Natural killer cell (primary cell): ENCODE measurements at regions not wholly inside any gene's neighbourhood (a gene's known extent, or its start where the extent isn't known, plus 50 kb on each side); places are given as distances from the start of the nearest gene placed in this dataset.

ENCODE experiments used
- ATAC-seq, 3 donors: fragments of 150-1000 bp in 2 of 3; fragments of 200-7000 bp in 1 of 3; cut with Tn5 transposase; 1 replicate in 1 of 3; 2 replicates in 2 of 3; pipeline ENCODE4 v1.10.0; 2021; ENCODE audit warnings: mild to moderate bottlenecking in 2 of 3, moderate library complexity in 2 of 3
- DNase-seq, 2 donors: peaks; one replicate each; pipeline versions ENCODE4 v3.0.0 to v3.0.0-alpha.2; 2013 to 2021; ENCODE audit warnings: mixed read lengths in 1 of 2
- H3K27ac ChIP-seq: one replicate; pipeline ENCODE4 v1.5.1; 2013; ENCODE audit warnings: mild to moderate bottlenecking, low read length
- H3K27me3 ChIP-seq: one replicate; pipeline ENCODE4 v1.6.1; 2013; ENCODE audit warnings: low read length; ENCODE audit not compliant: control insufficient read depth, insufficient read depth
- H3K36me3 ChIP-seq: one replicate; pipeline ENCODE4 v1.6.1; 2013; ENCODE audit warnings: low read length; ENCODE audit not compliant: control insufficient read depth, insufficient read depth
- H3K4me1 ChIP-seq: one replicate; pipeline ENCODE4 v1.6.1; 2013; ENCODE audit warnings: low read length; ENCODE audit not compliant: control insufficient read depth, insufficient read depth
- H3K4me3 ChIP-seq: one replicate; pipeline ENCODE4 v1.5.1; 2013; ENCODE audit warnings: low read length
- H3K9me3 ChIP-seq: one replicate; pipeline ENCODE4 v1.6.1; 2013; ENCODE audit warnings: low read length; ENCODE audit not compliant: control insufficient read depth, insufficient read depth
- H3K27ac Mint-ChIP-seq, 2 donors: one replicate each; pipeline ENCODE4 v1.8.0; 2022; ENCODE audit warnings: mild to moderate bottlenecking in 2 of 2, mixed read lengths in 2 of 2, moderate library complexity in 1 of 2
- H3K27me3 Mint-ChIP-seq, 2 donors: one replicate each; pipeline ENCODE4 v1.8.0; 2022; ENCODE audit warnings: low read depth in 2 of 2, mixed read lengths in 2 of 2
- H3K36me3 Mint-ChIP-seq: one replicate; pipeline ENCODE4 v1.8.0; 2022; ENCODE audit warnings: mixed read lengths
- H3K4me1 Mint-ChIP-seq, 2 donors: one replicate each; pipeline ENCODE4 v1.8.0; 2022; ENCODE audit warnings: mixed read lengths in 2 of 2
- H3K4me3 Mint-ChIP-seq: one replicate; pipeline ENCODE4 v1.8.0; 2022; ENCODE audit warnings: mild to moderate bottlenecking, moderate library complexity, mixed read lengths
- H3K9me3 Mint-ChIP-seq, 2 donors: one replicate each; pipeline ENCODE4 v1.8.0; 2022; ENCODE audit warnings: mixed read lengths in 2 of 2
- WGBS: methylation state at CpG from one replicate; pipeline ENCODE4 v1.1.7; 2013; ENCODE audit warnings: missing lambda C conversion rate; ENCODE audit not compliant: insufficient coverage; 5-methylcytosine and 5-hydroxymethylcytosine counted together
- intact Hi-C: fragments of 100-400 bp; cut with micrococcal nuclease; formaldehyde crosslinking; loops from one replicate; pipeline ENCODE4 v1.14.2; 2022
- TF ChIP-seq, protein P1 (sequence below): fragments of 200-600 bp; IDR thresholded peaks from one replicate; pipeline ENCODE4 v1.8.0; 2022; ENCODE audit warnings: antibody characterized with exemption

DNA sequence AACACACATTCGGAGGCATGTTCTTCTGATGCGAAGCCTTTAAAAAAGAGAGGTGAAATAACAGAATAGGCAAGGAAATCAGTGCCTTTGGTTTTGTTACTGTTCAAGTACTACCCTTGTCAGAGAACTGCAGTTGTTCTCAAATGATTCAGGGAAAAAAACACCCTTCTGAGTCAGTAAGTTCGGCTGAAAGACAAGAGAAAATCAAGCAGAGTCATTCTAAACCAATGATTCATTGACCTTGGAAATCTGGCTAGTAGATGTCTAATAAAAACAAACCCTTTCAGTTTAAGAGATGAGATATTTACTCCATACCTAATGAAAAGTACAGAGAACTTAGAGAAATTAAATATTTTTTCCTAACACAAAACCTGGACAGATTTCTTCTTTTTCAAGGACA is 72.7 kb upstream of the ABI3BP start:
- intact Hi-C loops: no loop called here
- Mint-ChIP-seq H3K9me3 (no peaks in the 10 kb centered on the region), H3K4me3 (no peak overlapping the region), H3K27me3 (peaks cover 10% of the 10 kb centered on the region in 2 donors), H3K4me1 (no peaks in the 10 kb centered on the region), H3K36me3 (no peaks in the 10 kb centered on the region), H3K27ac (no peak overlapping the region)
- no peak overlapping the region for H3K27ac ChIP-seq
- H3K4me1 ChIP-seq: no peaks in the 10 kb centered on the region
- DNase-seq (no peak), ATAC-seq (no peak)
- TF ChIP-seq, protein P1, sequence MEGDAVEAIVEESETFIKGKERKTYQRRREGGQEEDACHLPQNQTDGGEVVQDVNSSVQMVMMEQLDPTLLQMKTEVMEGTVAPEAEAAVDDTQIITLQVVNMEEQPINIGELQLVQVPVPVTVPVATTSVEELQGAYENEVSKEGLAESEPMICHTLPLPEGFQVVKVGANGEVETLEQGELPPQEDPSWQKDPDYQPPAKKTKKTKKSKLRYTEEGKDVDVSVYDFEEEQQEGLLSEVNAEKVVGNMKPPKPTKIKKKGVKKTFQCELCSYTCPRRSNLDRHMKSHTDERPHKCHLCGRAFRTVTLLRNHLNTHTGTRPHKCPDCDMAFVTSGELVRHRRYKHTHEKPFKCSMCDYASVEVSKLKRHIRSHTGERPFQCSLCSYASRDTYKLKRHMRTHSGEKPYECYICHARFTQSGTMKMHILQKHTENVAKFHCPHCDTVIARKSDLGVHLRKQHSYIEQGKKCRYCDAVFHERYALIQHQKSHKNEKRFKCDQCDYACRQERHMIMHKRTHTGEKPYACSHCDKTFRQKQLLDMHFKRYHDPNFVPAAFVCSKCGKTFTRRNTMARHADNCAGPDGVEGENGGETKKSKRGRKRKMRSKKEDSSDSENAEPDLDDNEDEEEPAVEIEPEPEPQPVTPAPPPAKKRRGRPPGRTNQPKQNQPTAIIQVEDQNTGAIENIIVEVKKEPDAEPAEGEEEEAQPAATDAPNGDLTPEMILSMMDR: no peak
- no peaks in the 10 kb centered on the region for H3K27me3 ChIP-seq
- 82% methylated on average over 3 of the region's 3 CpGs for WGBS
- no peaks in the 10 kb centered on the region for H3K9me3 ChIP-seq
- H3K36me3 ChIP-seq: no peaks in the 10 kb centered on the region
- H3K4me3 ChIP-seq: no peak overlapping the region

DNA sequence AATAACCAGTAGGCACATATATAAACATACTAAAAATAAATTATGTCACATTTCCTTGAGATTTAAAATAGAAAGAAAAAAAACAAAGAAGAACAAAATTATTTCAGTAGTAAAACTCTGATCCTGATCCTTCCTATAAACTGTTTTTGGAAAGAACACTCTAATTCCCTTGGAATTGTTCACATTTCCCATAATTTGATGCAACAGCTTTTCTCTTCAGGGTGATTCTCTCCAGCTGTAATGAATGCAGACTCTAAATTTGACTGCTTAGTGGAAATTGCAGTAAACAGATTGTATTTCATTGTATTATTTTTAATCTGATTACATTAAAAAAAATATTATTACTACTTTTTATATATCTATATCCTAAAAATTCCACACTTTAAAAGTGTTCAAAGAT is 70.2 kb upstream of the ABI3BP start:
- H3K27me3 ChIP-seq: no peaks in the 10 kb centered on the region
- no peaks in the 10 kb centered on the region for H3K4me1 ChIP-seq
- intact Hi-C loops: no loop called here
- H3K27me3 Mint-ChIP-seq: peaks cover 10% of the 10 kb centered on the region in 2 donors
- H3K4me1 Mint-ChIP-seq: no peaks in the 10 kb centered on the region
- no peaks in the 10 kb centered on the region for H3K36me3 ChIP-seq
- H3K27ac ChIP-seq: no peak overlapping the region
- H3K27ac Mint-ChIP-seq: no peak overlapping the region
- DNase-seq (no peak), ATAC-seq (no peak)
- no peaks in the 10 kb centered on the region for H3K9me3 ChIP-seq
- H3K36me3 Mint-ChIP-seq: peaks cover 10% of the 10 kb centered on the region
- peaks cover 7 to 12% of the 10 kb centered on the region in 2 donors for H3K9me3 Mint-ChIP-seq
- H3K4me3 Mint-ChIP-seq: no peak overlapping the region
- H3K4me3 ChIP-seq: no peak overlapping the region
- TF ChIP-seq, protein P1: no peak

DNA sequence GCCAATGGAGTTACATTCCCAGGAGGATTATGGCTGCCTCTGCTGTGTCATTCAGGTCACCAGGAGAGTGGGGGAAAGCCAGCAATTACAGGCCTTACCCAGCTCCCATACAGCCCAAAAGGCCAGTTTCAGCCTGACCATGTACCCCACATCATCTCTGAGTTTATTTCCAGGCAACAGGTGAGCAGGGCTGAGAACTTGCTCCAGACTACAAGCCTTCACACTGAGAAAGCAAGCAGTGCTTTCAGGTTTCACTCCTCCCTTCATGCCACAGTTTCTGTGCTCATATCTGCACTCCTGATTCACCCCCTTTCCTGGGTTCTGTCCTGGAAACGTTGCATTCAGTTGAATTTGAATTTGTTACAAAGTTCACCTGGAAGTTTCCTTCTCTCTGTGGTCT is 68.1 kb upstream of the ABI3BP start:
- TF ChIP-seq, protein P1: no peak
- H3K27me3 ChIP-seq: no peaks in the 10 kb centered on the region
- ATAC-seq (no peak), DNase-seq (no peak)
- intact Hi-C loops: no loop called here
- H3K27ac ChIP-seq: no peak overlapping the region
- no peaks in the 10 kb centered on the region for H3K36me3 ChIP-seq
- H3K27me3 Mint-ChIP-seq: peaks cover 7 to 10% of the 10 kb centered on the region in 2 donors
- peaks cover 8 to 18% of the 10 kb centered on the region in 2 donors for H3K9me3 Mint-ChIP-seq
- H3K9me3 ChIP-seq: no peaks in the 10 kb centered on the region
- H3K4me1 Mint-ChIP-seq: no peaks in the 10 kb centered on the region
- H3K27ac Mint-ChIP-seq: no peak overlapping the region
- H3K4me3 ChIP-seq: no peak overlapping the region
- no peaks in the 10 kb centered on the region for H3K4me1 ChIP-seq
- WGBS: 81% methylated on average over 1 of the region's 1 CpG
- no peak overlapping the region for H3K4me3 Mint-ChIP-seq
- H3K36me3 Mint-ChIP-seq: peaks cover 10% of the 10 kb centered on the region

DNA sequence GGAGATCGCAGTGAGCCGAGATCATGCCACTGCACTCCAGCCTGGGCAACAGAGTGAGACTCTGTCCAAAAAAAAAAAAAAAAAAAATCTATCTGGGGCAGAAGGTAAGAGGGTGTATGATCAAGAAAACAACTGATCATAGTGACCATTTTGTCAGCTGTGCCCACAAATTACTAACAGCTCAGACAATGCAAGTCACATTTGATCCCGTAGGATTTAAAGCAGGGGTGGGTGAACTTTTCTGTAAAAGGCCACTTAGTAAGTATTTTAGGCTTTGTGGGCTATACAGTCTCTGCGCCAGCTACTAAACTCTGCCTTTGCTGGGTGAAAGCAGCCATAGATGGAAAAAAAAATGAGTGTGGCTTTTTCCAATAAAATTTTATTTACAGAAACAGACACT is 57.6 kb upstream of the ABI3BP start:
- Mint-ChIP-seq H3K4me1 (no peaks in the 10 kb centered on the region), H3K4me3 (no peak overlapping the region), H3K9me3 (peaks cover 0 to 3% of the 10 kb centered on the region in 2 donors), H3K27ac (no peak overlapping the region), H3K36me3 (no peaks in the 10 kb centered on the region), H3K27me3 (no peaks in the 10 kb centered on the region)
- DNase-seq: no peak
- intact Hi-C loops: no loop called here
- Histone ChIP-seq H3K4me3 (no peak overlapping the region), H3K27me3 (no peaks in the 10 kb centered on the region), H3K36me3 (no peaks in the 10 kb centered on the region), H3K4me1 (no peaks in the 10 kb centered on the region), H3K27ac (no peak overlapping the region), H3K9me3 (no peaks in the 10 kb centered on the region)
- 90% methylated on average over 4 of the region's 4 CpGs for WGBS
- TF ChIP-seq, protein P1: no peak
- ATAC-seq: no peak
